MM.1S (cell line): ENCODE measurements at regions not wholly inside any gene's neighbourhood (a gene's known extent, or its start where the extent isn't known, plus 50 kb on each side); places are given as distances from the start of the nearest gene placed in this dataset.
"Not testable (repeated sequence)": the region's sequence is repeated elsewhere in the genome, so short reads cannot be mapped to it uniquely, and the experiment has no call there.

Experiments used
- DNase-seq: peaks from one replicate; pipeline ENCODE4 v3.0.0-alpha.2; 2015
- H2AFZ ChIP-seq: fragments of 300-600 bp; sonication (generic); 2 replicates; pipeline ENCODE4 v1.6.0; 2016; ENCODE audit warnings: antibody characterized with exemption, low read length
- H3F3A ChIP-seq: fragments of 300-600 bp; sonication (generic); 2 replicates; pipeline ENCODE4 v1.6.1; 2016; ENCODE audit warnings: mild to moderate bottlenecking, antibody characterized with exemption, low read length, moderate library complexity, mixed read lengths; ENCODE audit not compliant: insufficient read depth
- H3K27ac ChIP-seq: fragments of 300-600 bp; sonication (generic); 2 replicates; pipeline ENCODE4 v1.5.1; 2016; ENCODE audit warnings: mild to moderate bottlenecking, low read length
- H3K27me3 ChIP-seq: fragments of 300-600 bp; sonication (generic); replicated peaks from 2 replicates; pipeline ENCODE4 v1.6.0; 2016; ENCODE audit warnings: low read length; ENCODE audit not compliant: insufficient read depth
- H3K36me3 ChIP-seq: fragments of 300-600 bp; sonication (generic); replicated peaks from 2 replicates; pipeline ENCODE4 v1.6.1; 2016; ENCODE audit warnings: mild to moderate bottlenecking, low read length, mixed read lengths; ENCODE audit not compliant: insufficient read depth
- H3K4me1 ChIP-seq: fragments of 300-600 bp; sonication (generic); 2 replicates; pipeline ENCODE4 v1.6.1; 2016; ENCODE audit warnings: low read length, mixed read lengths
- H3K4me2 ChIP-seq: fragments of 300-600 bp; sonication (generic); 2 replicates; pipeline ENCODE4 v1.6.0; 2016; ENCODE audit warnings: low read depth, low read length
- H3K4me3 ChIP-seq: fragments of 300-600 bp; sonication (generic); 2 replicates; pipeline ENCODE4 v1.5.1; 2016; ENCODE audit warnings: low read length, mixed read lengths
- H3K79me2 ChIP-seq: fragments of 300-600 bp; sonication (generic); 2 replicates; pipeline ENCODE4 v1.6.1; 2016; ENCODE audit warnings: mixed run types, low read length, mixed read lengths
- H3K9ac ChIP-seq: fragments of 300-600 bp; sonication (generic); 2 replicates; pipeline ENCODE4 v1.6.1; 2016; ENCODE audit warnings: low read length, mixed read lengths
- H3K9me2 ChIP-seq: fragments of 300-600 bp; sonication (generic); replicated peaks from 2 replicates; pipeline ENCODE4 v1.6.1; 2016; ENCODE audit warnings: mild to moderate bottlenecking, low read length, mixed read lengths; ENCODE audit not compliant: insufficient read depth
- H3K9me3 ChIP-seq: fragments of 300-600 bp; sonication (generic); replicated peaks from 2 replicates; pipeline ENCODE4 v1.6.1; 2016; ENCODE audit warnings: mild to moderate bottlenecking, low read length, mixed read lengths; ENCODE audit not compliant: insufficient read depth
- H4K20me1 ChIP-seq: fragments of 300-600 bp; sonication (generic); 2 replicates; pipeline ENCODE4 v1.6.1; 2016; ENCODE audit warnings: mild to moderate bottlenecking, low read length, moderate library complexity, mixed read lengths; ENCODE audit not compliant: insufficient read depth
- EZH2 ChIP-seq: fragments of 300-600 bp; sonication (generic); optimal IDR thresholded peaks from 2 replicates; pipeline ENCODE3; 2017; ENCODE audit warnings: low read depth, mild to moderate bottlenecking, antibody characterized with exemption, low read length, mixed read lengths
- EZH2phosphoT487 ChIP-seq: fragments of 300-600 bp; sonication (generic); IDR thresholded peaks from 2 replicates; pipeline ENCODE4 v1.6.1; 2018; ENCODE audit warnings: antibody characterized with exemption, low read length
- TF ChIP-seq, protein P1 (sequence below): fragments of 300-600 bp; sonication (generic); IDR thresholded peaks from 2 replicates; pipeline ENCODE4 v1.5.1; 2016; ENCODE audit warnings: antibody characterized with exemption, low read length, mixed read lengths

DNA sequence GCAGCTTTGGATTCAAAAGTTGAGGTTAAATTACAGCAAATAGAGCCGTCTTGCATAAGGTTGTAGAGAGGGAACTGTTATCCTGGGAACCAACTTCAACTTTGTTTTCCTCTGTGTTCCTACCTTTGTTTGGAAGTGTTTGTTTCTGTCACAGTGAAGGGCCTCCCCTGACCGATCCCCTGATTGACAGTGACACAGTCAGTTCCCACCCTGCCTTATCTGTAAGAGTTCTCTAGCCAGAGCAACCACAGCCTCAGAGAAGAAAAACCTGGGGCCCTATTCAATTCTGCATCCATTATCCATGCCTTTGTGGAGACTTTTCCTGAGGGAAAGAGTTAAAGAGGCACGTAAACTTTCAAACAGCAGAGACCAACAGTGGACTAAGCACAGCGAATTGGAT is 90.1 kb downstream of the CRYBB2 start:
- H3K9me3 ChIP-seq, H2AFZ ChIP-seq, H3K4me1 ChIP-seq, H3K4me3 ChIP-seq, DNase-seq, H3K36me3 ChIP-seq, H4K20me1 ChIP-seq, H3K9me2 ChIP-seq, H3K79me2 ChIP-seq, H3F3A ChIP-seq, H3K9ac ChIP-seq, H3K27me3 ChIP-seq, H3K4me2 ChIP-seq, H3K27ac ChIP-seq: not testable (repeated sequence)

DNA sequence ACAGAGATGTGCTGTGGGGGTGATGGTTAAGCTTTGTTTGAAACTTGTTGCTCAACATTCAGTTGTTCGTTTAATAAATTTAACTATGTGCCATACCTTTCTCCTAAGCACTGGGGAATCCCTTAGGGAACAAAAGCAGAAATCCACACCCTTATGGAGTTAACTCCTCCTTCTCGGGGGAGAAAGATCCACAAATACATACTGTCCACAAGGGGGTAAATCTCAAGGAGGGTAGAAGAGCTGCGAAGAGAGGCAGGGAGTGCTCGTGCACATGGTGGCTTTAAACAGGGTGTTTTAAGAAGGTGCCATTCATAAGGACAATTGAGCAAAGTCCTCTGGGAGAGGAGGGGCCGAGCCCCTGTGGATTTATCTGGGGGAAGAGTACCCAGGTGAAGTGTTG is 92.5 kb downstream of the CRYBB2 start:
- not testable (repeated sequence) for H3K4me2 ChIP-seq, H3K4me1 ChIP-seq

DNA sequence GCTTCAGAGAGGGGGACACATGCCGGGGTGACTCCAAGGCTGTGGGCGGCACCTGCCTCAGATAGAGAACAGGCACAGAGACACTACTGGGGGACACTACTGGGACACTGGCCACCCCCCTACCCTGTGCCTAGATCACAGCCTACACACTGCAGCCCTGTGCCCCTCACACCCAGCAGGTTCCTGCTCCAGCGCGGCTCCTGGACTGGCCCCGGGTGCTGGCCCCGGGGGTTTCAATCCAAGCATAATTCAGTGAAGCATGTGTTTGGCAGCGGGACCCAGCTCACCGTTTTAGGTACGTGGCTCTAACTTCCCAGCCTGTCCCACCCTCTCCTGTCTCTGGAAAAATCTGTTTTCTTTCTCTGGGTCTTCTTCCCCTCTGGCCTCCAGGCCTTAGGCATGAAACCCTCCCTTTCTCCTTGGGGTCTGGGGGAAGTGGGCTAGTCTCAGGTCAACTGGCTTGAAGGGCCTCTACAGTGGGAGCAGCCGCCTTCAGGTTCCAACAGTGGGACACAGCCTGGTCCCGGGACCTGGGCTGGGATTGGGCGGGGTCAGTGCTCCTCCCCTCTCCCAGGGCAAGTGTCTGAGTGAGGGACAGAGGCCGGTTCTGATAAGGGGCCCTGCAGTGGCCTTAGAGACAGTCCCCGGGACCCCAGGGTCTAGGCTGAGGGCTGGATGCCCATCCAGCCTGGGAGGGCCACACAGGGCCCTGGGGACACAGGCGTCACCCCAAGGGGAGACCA is 98.8 kb downstream of the CRYBB2 start:
- no peaks in the 10 kb centered on the region for H3K79me2 ChIP-seq
- H3K9me2 ChIP-seq, result no peaks in the 10 kb centered on the region
- no peaks in the 10 kb centered on the region for H3K4me1 ChIP-seq
- DNase-seq, result no peak
- H3K36me3 ChIP-seq, result no peaks in the 10 kb centered on the region
- H3K27me3 ChIP-seq, result no peaks in the 10 kb centered on the region
- H4K20me1 ChIP-seq, result no peaks in the 10 kb centered on the region
- TF ChIP-seq EZH2 (no peak), EZH2phosphoT487 (no peak)
- TF ChIP-seq, protein P1, sequence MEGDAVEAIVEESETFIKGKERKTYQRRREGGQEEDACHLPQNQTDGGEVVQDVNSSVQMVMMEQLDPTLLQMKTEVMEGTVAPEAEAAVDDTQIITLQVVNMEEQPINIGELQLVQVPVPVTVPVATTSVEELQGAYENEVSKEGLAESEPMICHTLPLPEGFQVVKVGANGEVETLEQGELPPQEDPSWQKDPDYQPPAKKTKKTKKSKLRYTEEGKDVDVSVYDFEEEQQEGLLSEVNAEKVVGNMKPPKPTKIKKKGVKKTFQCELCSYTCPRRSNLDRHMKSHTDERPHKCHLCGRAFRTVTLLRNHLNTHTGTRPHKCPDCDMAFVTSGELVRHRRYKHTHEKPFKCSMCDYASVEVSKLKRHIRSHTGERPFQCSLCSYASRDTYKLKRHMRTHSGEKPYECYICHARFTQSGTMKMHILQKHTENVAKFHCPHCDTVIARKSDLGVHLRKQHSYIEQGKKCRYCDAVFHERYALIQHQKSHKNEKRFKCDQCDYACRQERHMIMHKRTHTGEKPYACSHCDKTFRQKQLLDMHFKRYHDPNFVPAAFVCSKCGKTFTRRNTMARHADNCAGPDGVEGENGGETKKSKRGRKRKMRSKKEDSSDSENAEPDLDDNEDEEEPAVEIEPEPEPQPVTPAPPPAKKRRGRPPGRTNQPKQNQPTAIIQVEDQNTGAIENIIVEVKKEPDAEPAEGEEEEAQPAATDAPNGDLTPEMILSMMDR, result no peak
- no peaks in the 10 kb centered on the region for H3F3A ChIP-seq
- no peaks in the 10 kb centered on the region for H3K9me3 ChIP-seq
- H3K4me3 ChIP-seq, result no peak overlapping the region
- no peak overlapping the region for H3K27ac ChIP-seq
- H2AFZ ChIP-seq, result no peak overlapping the region
- no peak overlapping the region for H3K9ac ChIP-seq
- H3K4me2 ChIP-seq, result no peak overlapping the region

More for the DNA sequence above, 92.5 kb downstream of the CRYBB2 start:
- not testable (repeated sequence) for H3K27me3 ChIP-seq, H3K36me3 ChIP-seq, H3K9ac ChIP-seq, H3K9me2 ChIP-seq, H3K4me3 ChIP-seq, H3K79me2 ChIP-seq, H2AFZ ChIP-seq, H3K27ac ChIP-seq, H4K20me1 ChIP-seq, DNase-seq, H3F3A ChIP-seq, H3K9me3 ChIP-seq

DNA sequence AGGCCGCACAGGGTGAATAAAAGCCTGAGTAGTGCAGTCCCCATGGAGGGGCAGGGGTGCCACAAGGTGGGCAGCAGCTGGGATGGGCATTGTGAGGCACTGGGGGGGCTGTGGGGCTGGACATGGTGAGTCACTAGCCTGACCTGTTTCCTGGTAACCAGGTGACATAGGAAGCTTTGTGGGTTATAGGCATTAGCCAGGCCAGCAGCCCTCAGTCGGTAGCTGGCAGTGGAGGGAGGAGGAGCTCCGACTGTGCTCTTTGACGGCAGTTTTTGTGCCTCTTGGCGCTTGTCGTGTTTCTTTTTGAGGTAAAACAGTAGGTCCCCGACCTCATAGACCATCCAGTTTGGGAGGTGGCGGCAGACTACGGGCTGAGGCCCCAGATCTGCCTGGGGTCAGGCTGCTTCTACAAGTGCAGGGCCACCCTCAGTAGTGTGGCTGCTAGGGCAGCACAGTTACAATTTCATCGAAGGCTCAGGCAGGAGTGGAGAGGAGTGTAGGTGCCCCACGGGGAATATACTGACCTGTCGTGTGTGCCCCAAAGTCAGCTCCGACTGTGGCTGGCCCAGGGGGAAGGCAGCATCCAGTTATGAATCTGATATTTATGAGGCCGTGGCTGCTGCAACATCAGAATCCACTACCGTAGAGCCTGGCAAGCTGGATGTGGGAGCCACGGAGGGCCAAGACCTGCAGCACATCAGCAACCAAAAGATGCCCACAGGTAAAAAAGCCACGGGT is 107.7 kb downstream of the CRYBB2 start:
- Histone ChIP-seq H3K9me2 (no peaks in the 10 kb centered on the region), H3F3A (no peaks in the 10 kb centered on the region), H3K4me3 (no peak overlapping the region), H3K4me2 (no peak overlapping the region), H3K36me3 (no peaks in the 10 kb centered on the region), H3K27me3 (no peaks in the 10 kb centered on the region), H3K9me3 (no peaks in the 10 kb centered on the region), H3K9ac (no peak overlapping the region), H4K20me1 (no peaks in the 10 kb centered on the region), H3K4me1 (no peaks in the 10 kb centered on the region), H2AFZ (no peak overlapping the region), H3K79me2 (no peaks in the 10 kb centered on the region), H3K27ac (no peak overlapping the region)
- DNase-seq, result no peak
- no peak for TF ChIP-seq EZH2
- TF ChIP-seq, protein P1, result no peak
- TF ChIP-seq EZH2phosphoT487, result no peak
